Fibroblast of the conjunctiva (primary cell): ENCODE measurements at regions not wholly inside any gene's neighbourhood (a gene's known extent, or its start where the extent isn't known, plus 50 kb on each side); places are given as distances from the start of the nearest gene placed in this dataset.

Source experiments
- DNase-seq: peaks from one replicate; pipeline ENCODE4 v3.0.0-alpha.2; 2010; ENCODE audit warnings: low read depth

- peak; percentile 18 for DNase-seq
These were observed 129.8 kb downstream of the SATB1 start for GRCh38 chr3:18295171-18295920.

DNA sequence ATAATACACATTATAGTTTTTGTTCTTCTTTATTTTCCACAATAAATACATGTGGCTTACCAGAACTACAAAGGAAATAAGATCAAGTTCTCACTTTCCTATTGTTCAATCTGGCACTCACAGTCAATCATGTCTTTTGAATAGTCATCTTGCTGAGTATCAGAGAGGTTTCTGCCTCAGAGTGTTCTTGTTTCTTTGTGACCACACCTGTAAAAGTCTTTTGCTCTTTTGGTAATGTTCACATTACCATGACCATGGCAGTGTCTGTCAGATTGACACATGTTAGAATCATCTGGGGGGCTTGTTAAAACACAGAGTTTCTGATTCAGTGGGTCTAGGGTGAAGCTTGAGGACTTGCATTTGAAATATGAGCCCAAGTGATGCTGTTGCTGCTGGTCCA is 135.0 kb downstream of the SATB1 start:
- DNase-seq, result no peak

DNA sequence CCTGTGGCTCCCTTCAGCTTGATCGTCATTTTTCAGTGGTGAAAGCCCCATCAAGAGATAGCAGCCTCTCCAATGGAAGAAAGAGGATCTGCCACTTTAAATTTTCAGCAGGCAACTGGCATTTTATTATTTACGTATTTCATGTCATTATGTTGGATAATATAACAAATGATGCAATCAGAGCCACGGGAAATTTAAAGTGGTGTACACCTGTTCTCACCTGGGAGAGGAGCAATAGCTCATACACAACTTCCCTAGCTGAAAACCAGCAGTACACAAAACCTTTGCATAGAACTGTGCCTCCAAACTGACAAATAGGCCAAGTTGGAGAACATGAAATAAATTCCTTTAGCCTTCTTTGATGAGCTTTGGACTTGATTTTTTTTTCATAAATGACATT is 136.9 kb downstream of the SATB1 start:
- DNase-seq, result no peak

GRCh38 chr3:18284716-18285115 is 140.4 kb downstream of the SATB1 start:
- no peak for DNase-seq

DNA sequence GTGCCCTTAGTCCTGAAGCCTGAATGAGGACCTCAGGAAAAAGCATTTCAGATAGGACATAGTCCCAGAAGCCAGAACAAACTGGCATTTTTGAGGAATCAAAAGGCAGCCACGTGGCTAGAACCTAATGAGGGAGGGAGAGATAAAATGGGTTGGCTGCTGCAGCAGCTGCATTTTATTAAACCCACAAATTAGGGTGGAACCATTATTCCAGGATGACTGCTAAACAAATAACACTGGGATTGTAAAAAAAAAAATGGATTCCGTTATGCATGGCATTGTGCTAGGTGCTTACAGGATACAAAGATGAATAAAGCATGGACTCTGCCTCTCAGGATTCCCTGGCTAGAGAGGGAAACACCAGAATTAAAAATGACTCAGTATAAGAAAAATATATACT is 141.5 kb downstream of the SATB1 start:
- DNase-seq, result no peak

GRCh38 chr3:18282507-18282906 is 142.6 kb downstream of the SATB1 start:
- no peak for DNase-seq

DNA sequence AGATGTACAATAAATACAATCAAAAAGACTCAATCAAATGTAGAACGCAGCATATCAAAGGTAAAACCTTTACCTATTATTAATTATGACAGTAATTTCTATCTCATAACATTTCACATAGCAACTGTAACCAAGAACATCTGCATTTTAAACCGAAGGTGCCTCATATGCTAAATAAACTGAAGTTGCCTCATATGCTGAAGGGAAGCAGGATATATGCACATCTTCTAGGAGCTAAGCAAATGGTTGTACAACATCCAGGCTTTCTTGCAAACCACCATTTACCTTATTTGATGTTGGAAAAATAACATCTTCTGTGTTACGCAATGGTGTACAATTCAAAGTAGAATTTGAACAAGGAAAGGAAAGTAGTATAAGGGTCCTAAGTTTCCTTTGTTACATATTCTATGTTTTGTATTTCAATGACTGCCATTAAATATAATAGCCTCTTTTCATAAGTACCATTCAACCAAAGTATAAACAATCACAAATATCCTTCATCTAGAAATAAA is 145.9 kb downstream of the SATB1 start:
- DNase-seq, result no peak

GRCh38 chr3:18264853-18265252 is 160.3 kb downstream of the SATB1 start:
- DNase-seq, result no peak

DNA sequence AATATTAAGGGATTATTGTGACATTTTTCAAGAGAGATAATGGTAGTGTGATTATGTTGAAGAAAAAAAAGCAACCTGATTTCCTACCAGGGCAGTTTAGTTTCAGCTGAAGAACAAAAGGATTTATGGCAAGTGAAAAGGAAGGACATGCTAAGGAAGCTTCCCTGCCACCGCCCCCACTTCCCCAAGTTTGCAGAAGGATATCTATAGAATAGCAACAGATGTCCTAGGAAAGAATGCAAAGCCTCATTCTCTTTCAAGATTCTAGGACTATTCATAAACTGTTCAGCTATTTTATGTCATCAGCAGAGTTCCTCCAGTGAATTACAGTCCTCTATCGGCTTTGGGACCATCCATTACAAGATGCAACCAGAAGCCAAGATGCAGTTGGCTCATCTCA is 160.8 kb downstream of the SATB1 start:
- no peak for DNase-seq

DNA sequence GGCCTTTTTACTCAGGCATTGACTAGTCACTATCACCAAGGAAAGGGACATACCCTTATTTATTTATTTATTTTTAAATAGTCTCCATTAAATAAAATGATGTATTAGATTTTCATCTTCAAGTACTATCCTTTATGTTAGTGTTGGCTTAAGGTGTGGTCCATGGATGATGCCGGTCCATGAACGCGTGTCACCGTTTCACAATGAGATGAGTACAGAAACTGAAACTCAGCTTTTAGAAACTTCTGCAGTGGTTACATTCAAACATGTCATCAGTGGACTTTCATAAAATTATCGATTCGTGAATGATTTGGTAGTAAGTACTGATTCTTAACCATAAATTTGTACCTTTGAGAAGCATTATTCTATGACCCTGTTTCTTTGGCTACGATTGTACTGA is 166.6 kb downstream of the SATB1 start:
- no peak for DNase-seq

DNA sequence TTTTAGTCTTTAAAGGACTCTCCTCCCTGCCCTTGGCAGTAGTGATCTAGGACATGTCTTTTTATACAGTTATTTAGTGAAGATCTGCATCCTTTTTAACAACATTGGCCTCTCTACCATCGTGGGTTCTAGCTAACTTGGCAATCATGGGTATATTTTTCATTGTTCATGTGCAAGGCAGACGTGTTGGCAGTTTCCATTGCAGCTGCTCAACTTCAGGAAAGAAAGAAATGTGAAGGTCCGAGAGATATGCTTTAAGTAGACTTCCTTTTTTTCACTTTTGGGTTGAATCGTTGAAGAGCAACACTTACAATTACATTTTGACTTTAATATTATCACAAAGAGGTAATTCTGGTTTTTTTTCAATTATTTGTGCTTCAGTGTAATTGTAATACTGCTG is 172.6 kb downstream of the SATB1 start:
- DNase-seq, result no peak

DNA sequence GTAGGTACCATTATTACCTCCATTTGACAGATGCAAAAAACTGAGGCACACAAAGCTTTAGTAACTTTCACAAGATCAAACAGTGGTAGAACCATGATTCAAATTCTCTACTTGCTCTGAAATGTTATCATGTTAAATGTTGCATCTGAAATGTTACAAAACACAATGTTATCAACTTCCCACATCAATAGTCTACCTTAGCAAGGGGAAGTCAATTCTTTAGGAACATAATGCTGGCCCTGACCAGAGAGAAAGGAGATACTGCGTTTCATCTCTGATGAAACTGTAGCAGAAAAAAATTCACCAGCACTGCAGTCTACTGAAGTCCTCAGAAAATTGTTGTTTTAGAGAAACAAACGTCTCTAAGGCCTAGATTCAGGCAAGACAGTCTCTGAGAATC is 174.1 kb downstream of the SATB1 start:
- DNase-seq, result no peak

DNA sequence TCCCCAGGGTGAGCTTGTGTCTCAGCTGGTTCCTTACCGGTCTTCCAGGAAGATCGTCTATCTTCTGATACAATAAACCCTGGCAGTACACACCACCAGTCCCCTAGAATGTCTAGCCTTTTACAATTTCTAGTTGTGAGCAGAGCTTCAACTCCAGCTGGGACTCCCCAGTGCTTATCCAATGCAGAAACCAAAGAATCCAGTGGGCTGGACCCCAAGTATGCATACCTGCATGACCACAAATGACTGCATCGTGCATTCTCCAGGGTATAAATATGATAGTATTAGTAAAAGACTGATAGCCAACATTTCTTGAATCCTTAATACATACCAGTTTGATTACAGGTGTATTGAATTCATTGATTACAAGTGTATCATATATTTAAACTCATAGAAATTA is 176.0 kb downstream of the SATB1 start:
- DNase-seq, result no peak

GRCh38 chr3:18247776-18248310 is 177.3 kb downstream of the SATB1 start:
- DNase-seq, result no peak

DNA sequence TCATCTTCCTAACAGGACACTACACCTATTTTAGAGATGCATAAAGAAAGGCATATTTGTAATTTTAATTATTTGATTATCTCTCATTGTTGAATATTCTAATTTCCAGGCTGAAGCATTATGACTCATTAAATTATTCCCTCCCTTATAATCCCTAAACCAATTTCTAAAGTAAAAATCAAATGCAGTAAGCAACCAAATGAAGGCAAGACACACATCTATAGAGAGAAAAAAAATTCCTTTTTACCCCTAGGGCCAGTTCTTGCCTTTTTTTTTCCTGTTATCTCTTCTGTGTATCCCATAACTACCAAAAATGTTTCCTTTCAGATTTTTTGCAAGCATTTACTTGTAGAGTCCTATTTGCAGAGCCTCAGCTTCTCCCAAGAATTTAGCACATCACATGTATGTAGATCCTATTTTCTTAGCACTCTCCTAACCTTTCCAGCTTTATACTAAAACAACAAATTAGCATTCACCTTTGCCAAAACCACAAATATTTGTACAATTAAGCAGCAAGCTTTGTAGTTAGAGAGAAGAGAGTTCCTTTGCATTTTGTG is 177.9 kb downstream of the SATB1 start:
- no peak for DNase-seq

DNA sequence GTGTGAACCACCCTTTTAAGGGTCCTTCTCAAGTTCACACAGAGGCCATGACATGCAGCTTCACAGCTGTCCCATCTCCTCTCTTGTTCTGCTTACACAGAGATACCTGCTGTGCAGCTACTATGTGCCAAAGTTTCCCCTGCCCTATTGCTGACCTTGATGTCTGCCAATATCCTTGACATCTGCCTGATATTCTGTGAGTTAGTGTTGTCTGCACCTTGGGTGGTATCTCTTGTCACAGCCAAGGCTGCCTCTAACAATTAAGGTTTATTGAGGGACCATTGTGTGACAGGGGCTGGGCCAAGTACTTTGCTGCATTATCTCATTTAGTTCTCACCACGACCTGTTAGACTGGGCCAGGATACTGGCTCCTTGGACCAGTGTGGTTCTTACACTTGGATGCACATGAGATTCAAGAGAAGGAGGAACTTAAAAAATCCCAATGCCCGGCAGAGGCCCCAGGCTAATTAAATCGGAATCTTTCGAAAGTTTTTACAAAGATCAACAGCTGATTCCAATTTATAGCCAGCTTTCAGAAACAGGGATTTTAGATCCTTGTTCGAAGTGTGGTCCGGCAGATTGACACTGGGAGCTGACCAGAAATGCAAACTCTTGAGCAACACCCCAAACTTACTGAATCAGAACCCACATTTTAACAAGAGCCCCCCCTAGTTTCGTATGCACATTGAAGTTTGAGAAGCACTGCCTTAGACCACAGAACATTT is 178.6 kb downstream of the SATB1 start:
- no peak for DNase-seq

GRCh38 chr3:18245721-18246120 is 179.4 kb downstream of the SATB1 start:
- no peak for DNase-seq

GRCh38 chr3:18241837-18242236 is 183.3 kb downstream of the SATB1 start:
- DNase-seq, result no peak

GRCh38 chr3:18239674-18240073 is 185.5 kb downstream of the SATB1 start:
- DNase-seq, result no peak

GRCh38 chr3:18238746-18239331 is 186.3 kb downstream of the SATB1 start:
- no peak for DNase-seq

DNA sequence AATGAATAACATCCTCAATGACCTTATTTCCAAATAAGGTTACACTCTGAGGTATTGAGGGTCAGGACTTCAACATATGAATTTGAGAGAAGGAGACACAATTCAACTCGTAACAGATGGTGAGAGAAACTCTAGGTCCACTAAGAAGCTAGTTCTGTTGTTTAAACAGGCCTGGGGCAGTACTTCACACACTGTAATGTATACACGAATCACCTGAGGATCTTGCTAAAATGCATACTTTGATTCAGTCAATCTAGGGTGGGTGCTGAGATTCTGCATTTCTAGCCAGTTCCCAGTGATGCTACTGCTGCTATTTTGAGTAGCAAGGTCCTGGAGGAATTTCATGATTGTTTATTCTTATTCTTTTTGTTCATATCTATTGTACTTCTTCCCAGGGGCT is 186.8 kb downstream of the SATB1 start:
- DNase-seq, result no peak

DNA sequence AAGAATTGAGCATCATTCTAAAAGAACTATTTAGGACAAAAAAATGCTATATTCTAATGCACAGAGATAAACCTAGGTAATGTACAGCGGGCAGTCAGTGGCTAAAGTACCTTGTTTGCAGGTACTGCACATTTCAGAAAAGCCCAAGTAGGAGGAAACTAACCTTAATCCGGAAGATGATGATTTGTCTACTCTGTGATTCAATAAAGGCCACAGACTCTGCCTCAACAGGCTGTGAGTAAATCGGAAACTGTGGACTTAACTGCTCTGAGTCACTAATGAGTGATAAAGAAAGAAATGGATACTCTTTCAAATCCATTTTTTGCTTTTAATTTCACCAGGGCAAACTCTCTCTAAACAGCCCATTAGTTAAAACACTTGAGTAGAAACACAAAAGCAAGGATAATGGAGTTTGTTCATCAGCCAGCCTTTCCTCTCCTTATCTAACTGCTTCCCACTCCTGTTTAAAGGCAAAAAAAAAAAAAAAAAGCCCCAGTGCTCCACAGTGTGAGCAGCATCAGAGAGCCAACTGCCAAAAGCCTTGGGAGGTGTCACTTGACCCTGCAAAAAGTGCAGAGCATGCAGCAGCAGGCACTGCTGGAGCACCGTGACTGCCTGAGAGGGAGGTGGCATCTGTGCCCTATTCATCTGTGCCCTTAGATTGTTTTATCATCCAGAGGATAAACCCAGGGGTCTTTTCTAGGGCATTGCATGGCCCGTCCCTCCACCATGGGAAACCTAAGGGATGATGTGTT is 187.7 kb downstream of the SATB1 start:
- no peak for DNase-seq
